NCI-H82 treated with DMSO at 0.1 percent for 48 hours (cell line): ENCODE measurements at regions not wholly inside any gene's neighbourhood (a gene's known extent, or its start where the extent isn't known, plus 50 kb on each side); places are given as distances from the start of the nearest gene placed in this dataset.
"Not testable (repeated sequence)": the region's sequence is repeated elsewhere in the genome, so short reads cannot be mapped to it uniquely, and the experiment has no call there.

ENCODE experiments used
- DNase-seq: peaks from one replicate; lab custom pipeline; 2025; ENCODE audit not compliant: unreplicated experiment; lab: John Stamatoyannopoulos, UW

DNA sequence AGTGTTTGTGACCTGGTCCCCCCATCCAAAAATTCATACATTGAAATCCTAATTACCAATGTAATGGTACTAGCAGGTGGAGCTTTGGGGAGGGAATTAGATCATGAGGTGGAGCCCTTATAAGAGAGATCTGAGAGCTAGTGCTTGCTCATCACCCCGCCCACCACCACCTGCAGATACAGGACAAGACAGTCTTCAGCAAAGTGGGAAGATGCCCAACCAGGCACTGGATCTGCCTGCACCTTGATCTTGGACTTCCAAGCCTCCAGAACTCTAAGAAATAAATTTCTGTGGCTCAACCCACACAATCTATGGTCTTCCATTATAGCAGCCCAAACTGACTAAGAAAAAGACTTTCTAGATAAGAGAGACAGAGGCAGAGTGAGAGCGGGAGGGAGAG, 343.4 kb downstream of the LRRIQ3 start:
- no peak for DNase-seq

- DNase-seq = no peak
These were observed 355.5 kb downstream of the LRRIQ3 start for GRCh38 chr1:73842436-73842835.

GRCh38 chr1:73839922-73840321, 358.1 kb downstream of the LRRIQ3 start:
- no peak for DNase-seq

DNA sequence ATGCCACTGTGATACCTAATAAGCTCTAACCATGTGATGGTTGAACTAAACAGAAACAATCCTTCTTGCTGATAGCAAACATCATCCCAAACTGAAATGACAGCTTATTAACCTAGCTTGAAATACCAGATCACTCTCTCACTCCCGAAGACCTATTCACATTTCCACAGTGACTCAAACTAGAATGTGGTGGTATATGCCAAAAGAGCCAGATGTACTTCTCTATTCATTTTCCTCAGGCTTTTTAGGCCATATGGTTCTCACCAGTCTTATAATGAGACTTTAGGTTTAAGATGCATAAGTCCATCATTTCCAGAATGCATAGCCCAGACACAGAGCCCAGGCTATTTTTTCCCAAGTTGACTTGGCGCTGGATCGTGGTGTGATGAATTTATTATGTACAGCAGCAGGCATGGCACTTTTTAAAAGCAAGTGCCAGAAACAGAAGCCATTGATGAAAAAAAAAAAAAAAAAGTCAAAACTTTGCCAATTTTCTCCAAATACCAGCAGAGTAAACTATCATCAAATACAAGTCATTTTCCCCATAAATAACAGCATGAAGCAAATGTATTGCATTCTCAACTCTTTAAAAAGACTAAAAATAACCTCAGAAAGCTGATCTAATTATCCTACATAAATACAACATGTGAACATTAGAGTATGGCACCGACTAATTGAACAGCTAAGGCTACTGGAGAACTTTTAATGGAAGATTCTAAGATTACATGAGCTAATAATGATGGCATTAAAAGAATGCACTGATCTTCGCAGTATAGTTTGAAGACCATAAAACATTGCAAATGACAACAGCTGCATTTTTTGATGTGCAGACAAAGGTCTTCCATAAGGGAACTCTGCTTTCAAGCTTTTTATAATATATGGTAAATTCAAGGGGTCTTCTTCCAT, 365.4 kb downstream of the LRRIQ3 start:
- no peak for DNase-seq

DNA sequence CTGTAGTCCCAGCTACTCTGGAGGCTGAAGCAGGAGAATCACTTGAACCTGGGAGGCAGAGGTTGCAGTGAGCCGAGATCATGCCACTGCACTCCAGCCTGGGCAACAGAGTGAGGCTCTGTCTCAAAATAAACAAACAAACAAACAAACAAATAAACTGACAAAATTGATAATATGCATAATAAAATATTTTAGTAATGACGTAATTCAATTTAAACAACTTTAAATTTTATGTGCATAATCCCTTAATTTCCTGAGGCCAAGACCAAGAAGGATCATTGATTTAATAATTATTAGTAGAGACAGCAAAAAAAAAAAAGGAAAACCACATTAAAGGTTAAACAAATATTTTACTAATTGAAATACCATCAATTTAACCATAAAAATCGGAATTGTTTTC, 370.7 kb downstream of the LRRIQ3 start:
- not testable (repeated sequence) for DNase-seq

- DNase-seq = no peak
These were observed 373.9 kb downstream of the LRRIQ3 start for GRCh38 chr1:73824065-73824464.

DNA sequence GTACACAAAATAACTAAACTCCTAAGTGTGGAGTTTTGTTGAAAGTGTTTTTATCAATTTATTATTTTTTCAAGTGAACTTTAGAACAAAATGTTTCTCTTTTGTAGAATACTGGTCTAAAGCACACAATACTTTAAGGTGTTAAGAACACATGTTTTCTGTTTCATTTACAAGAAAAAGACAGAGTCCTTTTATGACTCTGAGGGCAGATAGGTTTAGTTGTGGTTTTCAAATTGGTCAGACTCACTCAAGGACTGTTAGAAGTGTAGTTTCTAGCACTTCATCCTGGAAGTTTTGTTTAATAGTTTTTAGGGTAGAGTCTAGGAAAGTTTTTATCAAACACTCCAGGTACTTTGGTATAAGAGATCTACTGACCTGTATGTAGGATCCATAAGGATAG, 376.5 kb downstream of the LRRIQ3 start:
- no peak for DNase-seq

DNA sequence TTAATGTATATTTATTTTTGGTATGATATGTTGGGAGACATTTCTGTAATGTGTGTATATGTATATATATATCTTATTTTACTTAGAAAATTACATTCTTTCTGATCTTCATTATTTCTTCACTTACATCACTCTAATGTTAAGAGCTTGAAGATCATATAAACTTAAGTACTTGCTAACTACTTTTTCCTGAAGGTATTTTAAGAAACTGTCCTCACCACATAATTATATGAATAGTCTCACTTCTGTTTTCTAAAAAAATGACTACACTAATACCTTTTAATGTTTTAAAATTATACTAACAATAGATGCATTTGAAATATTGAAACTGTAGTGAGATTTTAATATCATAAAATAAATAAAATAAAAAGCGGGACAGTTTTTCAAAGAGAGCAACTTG, 377.1 kb downstream of the LRRIQ3 start:
- no peak for DNase-seq

DNA sequence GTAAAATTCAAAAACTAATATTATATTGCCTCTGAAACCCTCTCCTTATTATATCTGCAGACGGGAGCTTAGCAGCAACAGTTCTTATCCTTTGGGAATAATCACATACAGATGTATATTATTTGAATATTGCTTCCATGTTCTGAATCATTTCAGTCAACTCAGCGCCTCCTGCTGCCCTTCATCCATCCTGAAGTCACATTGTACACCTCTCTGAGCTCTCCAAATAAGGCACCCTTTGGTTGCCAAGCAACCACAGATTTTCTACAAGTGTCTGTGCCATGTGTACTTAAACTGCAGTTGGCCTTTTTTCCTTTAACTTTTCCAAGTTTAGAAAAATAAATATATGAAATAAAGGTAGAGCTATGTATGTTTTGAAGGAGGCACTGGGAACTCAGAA, 384.3 kb downstream of the LRRIQ3 start:
- no peak for DNase-seq

DNA sequence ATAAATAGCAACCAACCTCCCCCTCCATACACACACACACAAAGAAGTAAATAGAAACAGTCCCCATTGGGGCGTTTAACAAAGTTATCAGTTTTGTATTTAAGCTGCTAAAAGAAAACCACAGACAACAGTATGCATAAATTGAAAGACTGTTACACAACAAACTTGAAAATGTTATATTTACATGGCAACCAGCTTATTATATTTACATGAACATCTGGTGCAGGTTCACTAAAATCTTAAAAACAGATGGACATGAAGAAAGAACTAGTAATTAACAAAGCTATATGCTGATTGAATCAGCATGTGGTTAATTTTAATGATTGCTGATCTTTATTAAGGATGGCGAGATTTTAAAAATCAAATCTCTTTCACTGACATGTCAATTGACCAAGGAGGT, 384.7 kb downstream of the LRRIQ3 start:
- no peak for DNase-seq

GRCh38 chr1:73811798-73812197, 386.2 kb downstream of the LRRIQ3 start:
- no peak for DNase-seq

DNA sequence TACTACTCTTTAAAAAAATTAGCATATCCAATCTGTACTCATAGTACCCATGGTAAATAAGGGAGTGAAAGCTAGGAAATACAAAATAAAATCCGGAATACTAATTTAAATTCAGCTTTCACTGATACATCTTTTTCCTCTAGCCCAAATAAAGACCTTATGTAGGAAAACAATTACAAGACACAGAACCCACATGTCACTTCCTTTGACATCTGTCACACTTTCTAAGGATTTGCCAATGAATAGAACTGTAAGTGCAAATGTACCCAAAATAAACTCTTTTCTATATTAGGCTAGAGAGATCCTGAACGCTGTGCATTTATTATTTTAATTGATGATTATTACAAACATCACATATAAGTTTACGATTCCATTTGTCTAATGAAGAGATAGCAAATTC, 393.0 kb downstream of the LRRIQ3 start:
- DNase-seq = no peak

DNA sequence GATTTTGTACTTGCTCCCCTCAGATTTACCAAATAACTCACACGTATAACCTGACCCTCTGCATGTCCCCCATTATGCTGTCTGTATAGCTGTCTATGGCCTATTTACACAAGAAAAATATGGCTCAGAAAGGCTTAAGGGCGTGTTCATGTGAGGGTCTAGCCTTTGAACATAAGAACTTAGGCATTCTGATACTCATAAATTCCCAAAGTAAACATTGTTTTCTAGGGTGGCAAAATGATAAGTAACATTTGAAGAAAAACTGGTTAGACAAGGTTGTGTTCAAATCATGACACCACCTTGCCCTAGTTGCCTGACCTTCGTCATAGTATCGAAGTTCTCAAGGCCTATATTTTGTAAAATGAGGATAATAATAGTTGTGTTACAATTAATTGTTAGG, 394.6 kb downstream of the LRRIQ3 start:
- DNase-seq = no peak

- no peak for DNase-seq
These were observed 396.0 kb downstream of the LRRIQ3 start for GRCh38 chr1:73801912-73802429.

DNA sequence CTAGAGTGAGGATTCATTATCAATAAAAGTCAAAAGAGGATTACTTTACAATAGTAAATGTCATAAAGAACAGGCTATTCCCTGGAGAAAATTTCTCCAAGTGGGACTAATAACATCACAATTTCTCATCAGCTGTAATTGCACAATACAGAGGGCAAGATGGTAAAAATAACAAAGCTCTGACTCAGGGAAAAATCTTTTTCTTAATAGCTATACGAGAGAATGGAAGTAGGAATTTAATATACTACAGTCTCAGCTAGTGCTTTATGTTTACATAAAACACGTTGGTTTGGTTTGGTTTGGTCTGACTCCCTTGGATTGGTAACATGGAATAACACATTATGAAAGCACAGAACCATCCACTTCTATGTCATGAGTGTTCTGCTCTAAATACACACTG, 397.6 kb downstream of the LRRIQ3 start:
- DNase-seq = no peak

DNA sequence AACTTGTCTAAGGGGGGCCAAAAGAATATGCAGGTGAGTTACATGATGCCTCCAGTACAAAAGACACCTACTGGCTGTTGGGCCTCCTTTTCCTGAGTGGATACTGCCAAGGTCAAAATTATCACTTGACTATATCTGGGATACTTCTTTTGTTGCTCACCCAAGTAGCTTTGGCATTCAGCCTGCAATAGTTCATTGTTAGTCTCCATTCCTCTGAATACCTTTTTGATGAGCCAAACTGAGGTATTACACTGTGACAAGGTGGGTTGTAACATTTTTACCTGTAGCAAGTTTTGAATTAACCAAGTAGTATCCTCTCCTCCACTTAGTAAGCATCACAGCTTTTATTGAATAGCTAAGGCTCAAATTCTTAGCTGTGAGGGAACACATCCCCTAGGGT, 408.0 kb downstream of the LRRIQ3 start:
- DNase-seq = no peak

DNA sequence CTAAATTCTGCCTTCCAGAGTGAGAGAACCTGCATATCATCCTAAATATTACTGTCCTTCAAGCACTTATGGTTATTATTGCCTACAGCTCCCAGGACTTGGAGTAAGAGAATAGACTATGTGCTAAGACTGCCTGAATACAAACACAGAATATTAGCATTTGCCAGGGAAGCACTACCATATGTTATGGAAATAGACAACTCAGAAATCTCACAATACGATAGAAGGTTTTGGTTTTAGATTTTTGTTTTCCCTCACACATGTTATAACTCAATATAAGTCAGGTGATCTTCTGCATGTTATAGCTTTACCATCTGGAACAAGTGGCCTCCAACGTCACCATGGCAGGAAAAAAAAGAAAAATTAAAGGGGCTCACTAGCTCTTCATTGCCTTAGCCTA, 413.9 kb downstream of the LRRIQ3 start:
- no peak for DNase-seq

- DNase-seq = no peak
These were observed 414.6 kb downstream of the LRRIQ3 start for GRCh38 chr1:73783352-73783751.

DNA sequence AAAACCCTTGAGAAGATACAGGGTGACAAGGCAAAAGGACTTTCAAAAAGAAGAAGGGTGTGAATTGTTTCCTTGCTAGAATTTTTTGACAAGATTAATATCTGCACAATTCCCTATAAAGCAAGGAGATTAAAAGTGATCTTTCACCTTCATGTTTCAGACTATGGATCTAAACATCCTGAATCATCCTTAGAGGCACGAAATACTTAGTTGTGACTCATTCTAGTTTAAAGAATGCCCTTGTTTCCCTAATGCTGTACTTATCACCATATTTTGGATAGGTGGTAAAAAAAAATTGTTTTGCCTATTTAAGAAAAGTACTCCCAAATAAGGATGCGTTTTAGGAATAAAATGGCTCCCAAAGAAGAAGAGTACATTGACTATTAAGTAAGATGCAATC, 415.1 kb downstream of the LRRIQ3 start:
- DNase-seq = no peak

DNA sequence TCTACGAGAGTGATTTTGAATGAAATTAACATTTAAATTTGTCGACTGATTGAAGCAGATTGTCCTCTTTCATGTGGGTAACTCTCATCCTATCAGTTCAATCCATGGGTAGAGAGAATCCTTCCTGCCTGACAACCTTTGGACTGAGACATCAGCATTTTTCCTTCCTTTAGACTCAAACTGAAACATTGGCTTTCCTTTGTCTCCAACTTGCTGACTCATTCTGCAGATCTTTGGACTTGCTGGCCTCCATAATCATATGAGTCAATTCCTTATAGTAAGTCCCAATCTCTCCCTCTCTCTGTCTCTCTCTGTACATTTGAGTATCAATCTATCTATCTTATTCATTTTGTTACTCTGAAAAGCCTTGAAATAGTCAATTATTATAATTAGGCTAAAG, 416.7 kb downstream of the LRRIQ3 start:
- no peak for DNase-seq

DNA sequence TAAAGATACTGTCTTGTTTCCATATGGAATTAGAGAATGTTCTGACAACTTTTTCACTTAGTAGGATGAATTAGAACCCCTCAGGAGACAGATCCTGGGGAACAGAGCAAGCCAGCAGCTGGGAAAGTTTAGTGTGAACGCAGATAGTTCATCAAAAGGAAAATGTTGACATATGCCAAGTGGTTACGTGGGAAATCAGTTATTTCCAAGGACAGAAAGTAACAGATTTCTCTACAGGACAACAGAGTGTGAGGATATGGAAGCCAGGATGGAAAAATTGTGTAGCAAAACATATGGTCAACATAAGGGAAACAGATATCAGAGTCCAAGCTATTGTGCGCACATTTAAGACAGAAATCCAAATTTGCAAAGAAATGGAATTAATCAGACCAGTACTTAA, 419.5 kb downstream of the LRRIQ3 start:
- no peak for DNase-seq

DNA sequence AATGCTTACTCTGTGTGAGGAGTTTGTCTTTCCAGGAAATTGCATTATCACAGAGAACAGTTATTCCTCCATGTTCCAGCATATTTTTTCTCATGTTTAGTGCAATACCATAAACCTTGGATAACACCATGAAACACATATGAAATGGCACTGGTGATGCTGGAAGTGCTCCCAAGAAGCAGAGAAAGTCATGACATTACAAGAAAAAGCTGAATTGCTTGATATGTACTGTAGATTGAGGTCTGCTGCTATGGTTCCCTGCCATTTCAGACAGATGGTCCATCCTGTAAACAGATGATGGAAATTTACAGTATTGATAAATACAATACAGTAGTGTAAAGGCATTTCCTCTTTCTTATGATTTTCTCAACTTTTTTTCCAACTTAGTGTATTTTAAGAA, 422.1 kb downstream of the LRRIQ3 start:
- no peak for DNase-seq

DNA sequence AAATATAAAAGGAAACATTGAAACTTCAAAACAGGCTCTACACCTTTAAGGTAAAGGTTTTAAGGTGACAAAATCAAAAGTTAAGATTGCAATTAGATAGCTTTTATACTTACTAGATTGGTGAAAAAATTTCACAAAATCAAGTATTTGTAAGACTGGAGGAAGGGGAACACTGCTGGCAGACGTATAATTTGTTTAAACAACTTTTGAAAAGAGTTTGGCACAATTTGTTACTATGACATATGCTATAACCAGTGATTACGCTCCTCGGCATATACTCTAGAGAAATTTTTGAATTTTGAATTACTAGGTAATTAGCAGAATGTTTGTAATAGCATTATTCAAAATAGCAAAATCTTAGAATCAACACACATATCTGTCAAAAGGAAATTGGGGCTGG, 425.0 kb downstream of the LRRIQ3 start:
- DNase-seq = no peak
